ENCODE measurements at regions not wholly inside any gene's neighbourhood (a gene's known extent, or its start where the extent isn't known, plus 50 kb on each side); places are given as distances from the start of the nearest gene placed in this dataset.

DNA sequence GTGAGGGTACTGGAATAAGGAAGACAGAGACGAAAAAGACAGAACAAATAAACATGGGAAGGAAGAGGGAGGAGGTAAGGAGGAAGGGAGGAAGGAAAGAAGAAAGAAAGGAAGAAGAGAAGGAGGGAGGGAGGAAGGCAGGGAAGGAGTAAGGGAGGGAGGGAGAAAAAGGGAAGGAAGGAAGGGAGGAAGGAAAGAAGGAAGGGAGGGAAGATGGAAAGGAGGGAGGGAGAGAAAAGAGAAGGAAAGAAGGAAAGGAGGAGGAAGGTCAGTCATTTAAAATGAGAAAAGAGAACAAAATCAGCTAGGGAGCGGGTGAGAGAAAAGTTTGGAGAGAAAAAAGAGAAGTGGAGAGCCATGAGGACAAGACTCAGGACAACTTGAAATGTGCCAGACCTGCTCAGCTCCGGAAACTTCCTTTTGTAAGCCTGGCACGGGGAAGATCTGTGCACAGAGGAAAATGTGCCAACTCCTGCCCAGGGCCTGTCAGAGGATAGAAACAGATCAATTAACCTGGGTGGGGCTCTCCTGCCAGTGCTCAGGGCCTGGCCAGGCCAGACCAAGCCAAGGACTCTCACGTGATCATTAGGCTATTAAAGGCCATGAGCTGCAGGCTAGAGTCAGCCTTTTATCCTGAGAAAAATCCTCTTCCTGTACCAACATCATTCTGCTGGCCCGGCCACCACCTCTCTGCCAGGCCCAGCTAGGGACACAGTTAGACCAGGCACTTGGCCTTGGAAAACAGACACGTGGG lies 50.1 kb upstream of the BCL6 start:
- no peak for ATAC-seq
- no peak overlapping the region for H3K27ac Mint-ChIP-seq
- ChIA-PET CTCF (interaction anchor here (0.7 to 1.2 kb wide), 2 partner anchors 10 to 48 kb away, joined by 3 read pairs; no protein-coding TSS in a partner anchor), POLR2A (no interaction called here)
- H3K4me1 Mint-ChIP-seq (ENCODE audit: low read depth) = peaks cover 28% of the 10 kb centered on the region
- TF ChIP-seq, protein P1, sequence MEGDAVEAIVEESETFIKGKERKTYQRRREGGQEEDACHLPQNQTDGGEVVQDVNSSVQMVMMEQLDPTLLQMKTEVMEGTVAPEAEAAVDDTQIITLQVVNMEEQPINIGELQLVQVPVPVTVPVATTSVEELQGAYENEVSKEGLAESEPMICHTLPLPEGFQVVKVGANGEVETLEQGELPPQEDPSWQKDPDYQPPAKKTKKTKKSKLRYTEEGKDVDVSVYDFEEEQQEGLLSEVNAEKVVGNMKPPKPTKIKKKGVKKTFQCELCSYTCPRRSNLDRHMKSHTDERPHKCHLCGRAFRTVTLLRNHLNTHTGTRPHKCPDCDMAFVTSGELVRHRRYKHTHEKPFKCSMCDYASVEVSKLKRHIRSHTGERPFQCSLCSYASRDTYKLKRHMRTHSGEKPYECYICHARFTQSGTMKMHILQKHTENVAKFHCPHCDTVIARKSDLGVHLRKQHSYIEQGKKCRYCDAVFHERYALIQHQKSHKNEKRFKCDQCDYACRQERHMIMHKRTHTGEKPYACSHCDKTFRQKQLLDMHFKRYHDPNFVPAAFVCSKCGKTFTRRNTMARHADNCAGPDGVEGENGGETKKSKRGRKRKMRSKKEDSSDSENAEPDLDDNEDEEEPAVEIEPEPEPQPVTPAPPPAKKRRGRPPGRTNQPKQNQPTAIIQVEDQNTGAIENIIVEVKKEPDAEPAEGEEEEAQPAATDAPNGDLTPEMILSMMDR (IDR thresholded peaks at IDR 0.05) = no peak
- DNase-seq = no peak
- no peak overlapping the region for H3K4me3 Mint-ChIP-seq
- H3K36me3 Mint-ChIP-seq (ENCODE audit: low read depth) = no peaks in the 10 kb centered on the region
- H3K9me3 Mint-ChIP-seq = no peaks in the 10 kb centered on the region
- intact Hi-C loops (cut with micrococcal nuclease) = no loop called here
- peaks cover 6% of the 10 kb centered on the region for H3K27me3 Mint-ChIP-seq

DNA sequence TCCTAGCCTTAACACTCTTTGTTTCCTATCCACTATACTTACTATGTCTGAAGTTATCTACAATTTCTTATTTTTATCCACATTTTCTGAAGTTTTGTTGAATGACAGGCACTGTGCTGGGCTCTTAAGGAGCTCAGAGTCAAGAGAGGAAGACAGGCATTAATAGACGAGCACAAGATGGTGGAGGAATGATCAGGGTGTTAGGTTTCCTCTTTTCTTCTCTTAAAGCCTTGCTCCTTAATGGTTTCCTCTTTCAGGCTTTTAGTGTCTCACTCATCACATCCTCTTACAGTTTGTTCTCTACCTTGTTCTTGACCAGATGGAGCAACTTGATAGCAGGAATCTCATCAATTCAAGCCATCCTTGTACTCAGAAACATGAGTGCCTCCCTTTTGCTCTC lies 52.9 kb upstream of the BCL6 start:
- peaks cover 52% of the 10 kb centered on the region for H3K4me1 Mint-ChIP-seq (ENCODE audit: low read depth)
- TF ChIP-seq, protein P1 (IDR thresholded peaks at IDR 0.05) = no peak
- H3K9me3 Mint-ChIP-seq = peaks cover 6% of the 10 kb centered on the region
- H3K27me3 Mint-ChIP-seq = no peaks in the 10 kb centered on the region
- peak overlapping the region; percentile 26 for H3K4me3 Mint-ChIP-seq
- H3K36me3 Mint-ChIP-seq (ENCODE audit: low read depth) = peaks cover 9% of the 10 kb centered on the region
- ChIA-PET CTCF (interaction anchor here (0.9 to 6.5 kb wide), 3 partner anchors 29 to 51 kb away, joined by 3 to 79 read pairs (median 7); partner anchors contain the start of gene BCL6), POLR2A (interaction anchor here (1.0 to 11.8 kb wide), 3 partner anchors 9 to 51 kb away, joined by 4 to 134 read pairs (median 5); partner anchors contain the start of gene BCL6)
- no peak for DNase-seq
- intact Hi-C loops (cut with micrococcal nuclease) = loop anchor here (2.0 kb wide), 1 partner anchor 51 kb away; no protein-coding TSS in a partner anchor
- peak overlapping the region; percentile 92 for H3K27ac Mint-ChIP-seq
- no peak for ATAC-seq

DNA sequence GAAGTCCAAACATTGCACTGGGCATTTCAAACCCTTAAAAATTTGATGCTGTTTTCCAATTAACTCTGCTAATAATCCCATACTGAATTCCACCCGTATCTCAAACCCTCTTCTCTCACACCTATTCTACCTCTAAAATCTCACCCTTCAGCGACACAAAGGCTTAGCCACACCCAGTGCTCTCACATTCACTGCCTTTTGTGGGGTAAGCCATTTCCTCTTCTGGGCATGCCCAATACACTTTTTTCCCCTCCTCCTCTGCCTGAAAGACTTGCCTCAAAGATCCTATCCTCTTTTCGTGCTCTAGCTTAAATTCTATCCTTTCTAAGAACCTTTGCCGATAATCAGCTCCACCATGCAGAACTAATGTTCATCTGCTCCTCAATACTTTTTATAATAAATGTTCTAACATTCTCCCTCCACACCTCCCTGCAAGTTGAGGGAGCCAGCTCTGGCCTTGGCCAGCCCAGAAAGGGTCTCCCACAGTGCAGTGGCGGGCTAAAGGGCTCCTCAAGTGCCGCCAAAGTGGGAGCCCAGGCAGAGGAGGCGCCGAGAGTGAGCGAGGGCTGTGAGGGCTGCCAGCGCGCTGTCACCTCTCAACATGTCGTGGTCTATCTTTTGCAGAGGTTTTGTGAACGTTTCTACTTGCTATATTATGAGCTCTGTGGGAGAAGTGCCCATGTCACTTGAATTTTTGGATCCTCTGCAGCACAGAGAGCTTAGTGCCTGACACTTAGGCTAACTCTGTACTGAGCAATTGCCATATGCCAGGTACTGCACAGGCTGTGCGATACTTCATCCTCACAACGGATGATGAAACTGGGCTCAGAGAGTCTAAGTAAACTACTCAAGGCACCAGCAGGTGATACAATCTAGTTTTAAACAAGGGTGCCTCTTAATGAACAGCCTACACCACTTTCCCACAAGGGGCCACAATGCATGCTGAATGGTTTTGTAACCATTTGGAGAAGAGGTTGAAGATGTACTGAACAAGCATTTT lies 53.6 kb upstream of the BCL6 start:
- intact Hi-C loops (cut with micrococcal nuclease) = loop anchor here (2.0 kb wide), 1 partner anchor 52 kb away; no protein-coding TSS in a partner anchor
- ATAC-seq (peak; percentile 35), DNase-seq (peak; percentile 49)
- ChIA-PET POLR2A (interaction anchor here (0.5 to 11.8 kb wide), 6 partner anchors 10 to 206 kb away, joined by 3 to 134 read pairs (median 4); partner anchors contain the start of gene BCL6), CTCF (interaction anchor here (0.9 to 6.5 kb wide), 6 partner anchors 12 to 119 kb away, joined by 3 to 79 read pairs (median 4); partner anchors contain the start of gene BCL6)
- TF ChIP-seq, protein P1 (IDR thresholded peaks at IDR 0.05) = no peak
- Mint-ChIP-seq H3K4me3 (peak overlapping the region; percentile 26), H3K9me3 (peaks cover 6% of the 10 kb centered on the region), H3K4me1 (ENCODE audit: low read depth) (peaks cover 57% of the 10 kb centered on the region), H3K27me3 (no peaks in the 10 kb centered on the region), H3K36me3 (ENCODE audit: low read depth) (peaks cover 9% of the 10 kb centered on the region), H3K27ac (peak overlapping the region; percentile 92)

DNA sequence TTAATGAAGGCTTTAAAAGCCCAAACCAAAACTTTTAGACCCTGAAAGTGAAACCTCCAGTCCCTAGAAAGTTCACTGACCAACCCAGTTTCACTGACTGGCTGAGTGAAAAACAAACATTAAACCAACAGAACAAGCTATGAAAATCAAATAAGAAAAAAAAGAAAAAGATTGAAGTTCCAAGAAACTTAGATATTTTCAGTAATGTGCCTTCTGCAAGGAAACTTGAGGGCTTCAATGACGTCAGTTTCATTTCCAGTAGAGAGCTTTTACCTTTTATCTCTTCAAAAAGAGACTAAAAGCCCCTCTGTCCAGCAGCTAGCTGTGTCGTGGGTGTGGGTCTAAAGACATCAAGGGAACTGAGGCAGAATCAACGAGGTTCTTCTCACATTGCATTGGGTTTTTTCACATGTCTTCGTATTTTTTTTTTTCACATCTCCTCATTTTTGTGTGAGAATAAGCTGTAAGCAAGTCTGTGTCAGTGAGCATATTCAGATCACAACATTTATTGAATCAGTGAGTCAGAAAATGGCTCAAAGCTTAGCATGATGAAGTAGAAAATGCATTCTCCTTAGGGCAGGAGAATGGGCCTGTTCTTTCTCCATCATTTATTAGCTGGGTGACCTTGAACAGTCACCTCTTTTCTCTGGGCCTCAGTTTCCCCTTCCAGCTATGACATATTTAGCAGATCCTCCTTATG lies 54.8 kb upstream of the BCL6 start:
- no peaks in the 10 kb centered on the region for H3K27me3 Mint-ChIP-seq
- ChIA-PET CTCF (interaction anchor here (0.7 to 6.5 kb wide), 13 partner anchors 10 to 1155 kb away, joined by 3 to 79 read pairs (median 3); partner anchors contain the start of gene BCL6), POLR2A (interaction anchor here (0.6 to 11.8 kb wide), 11 partner anchors 11 to 354 kb away, joined by 3 to 134 read pairs (median 3); partner anchors contain the start of genes BCL6 and LPP)
- ATAC-seq (peak; percentile 55), DNase-seq (peak; percentile 60)
- TF ChIP-seq, protein P1 (IDR thresholded peaks at IDR 0.05) = no peak
- peaks cover 68% of the 10 kb centered on the region for H3K4me1 Mint-ChIP-seq (ENCODE audit: low read depth)
- H3K4me3 Mint-ChIP-seq = peak overlapping the region; percentile 26
- H3K9me3 Mint-ChIP-seq = peaks cover 6% of the 10 kb centered on the region
- intact Hi-C loops (cut with micrococcal nuclease) = loop anchor here (1.0 to 5.0 kb wide), 3 partner anchors 23 to 177 kb away; no protein-coding TSS in a partner anchor
- peak overlapping the region; percentile 92 for H3K27ac Mint-ChIP-seq
- peaks cover 9% of the 10 kb centered on the region for H3K36me3 Mint-ChIP-seq (ENCODE audit: low read depth)

Data from activated CD8-positive, alpha-beta T cell treated with anti-CD3 and anti-CD28 coated beads for 36 hours (primary cell).